ENCODE measurements at regions not wholly inside any gene's neighbourhood (a gene's known extent, or its start where the extent isn't known, plus 50 kb on each side); places are given as distances from the start of the nearest gene placed in this dataset.

- H3K79me1 ChIP-seq (ENCODE audit: low read depth in 1 of 2, low read length in 2 of 2), result no peaks in the 10 kb centered on the region
- dilution Hi-C loops (cut with HindIII; ENCODE audit: low sequenced_read_pairs, unreplicated experiment), result no loop called here
- no peak overlapping the region for H3K23ac ChIP-seq (ENCODE audit: low read depth, low read length)
- no peak for TF ChIP-seq CHD1 (IDR thresholded peaks at IDR 0.05; ENCODE audit: low read depth, low read length)
- no peak for TF ChIP-seq FOS (IDR thresholded peaks at IDR 0.05; ENCODE audit: low read depth, low read length)
- TF ChIP-seq RCOR1 (IDR thresholded peaks at IDR 0.05; ENCODE audit: insufficient replicate concordance, low read length), result no peak
- TF ChIP-seq CTCF (conservative IDR thresholded peaks at IDR 0.05; ENCODE audit: low read depth, low read length), result no peak
- TF ChIP-seq MAFK (IDR thresholded peaks at IDR 0.05; ENCODE audit: low read depth, low read length), result no peak
- no peak overlapping the region for H3K27ac ChIP-seq (ENCODE audit: insufficient read depth, low read length)
- H2BK5ac ChIP-seq (ENCODE audit: low read depth, low read length, poor library complexity, severe bottlenecking), result no peak overlapping the region
- no peak overlapping the region for H2BK120ac ChIP-seq (ENCODE audit: low read depth, low read length)
- H3K4me3 ChIP-seq (ENCODE audit: insufficient read depth, low read depth, low read length), result no peak overlapping the region
- H2BK15ac ChIP-seq (ENCODE audit: low read depth, low read length), result no peak overlapping the region
- H3K9me3 ChIP-seq (ENCODE audit: control insufficient read depth, insufficient read depth, low read length), result peaks cover 2% of the 10 kb centered on the region; the same call in 1 of the 2 replicates
- H3K4me1 ChIP-seq (ENCODE audit: control insufficient read depth, insufficient read depth, low read length), result no peaks in the 10 kb centered on the region
- H4K20me1 ChIP-seq (ENCODE audit: insufficient read depth, low read length), result no peaks in the 10 kb centered on the region
- H4K91ac ChIP-seq (ENCODE audit: insufficient read depth, low read depth, low read length), result no peak overlapping the region
- POLR2A ChIA-PET (ENCODE audit: unreplicated experiment), result no interaction called here
- H2AK9ac ChIP-seq (replicated peaks; ENCODE audit: low read depth, low read length, poor library complexity), result no peak overlapping the region
- in situ Hi-C loops (cut with MboI; ENCODE audit: low sequenced_read_pairs), result no loop called here
- no peaks in the 10 kb centered on the region for H3K36me3 ChIP-seq (ENCODE audit: control insufficient read depth, insufficient read depth, low read length)
- CTCF ChIA-PET, result no interaction called here
- H3K56ac ChIP-seq (ENCODE audit: extremely low read depth, insufficient read depth, low read length), result no peak overlapping the region
- no peak overlapping the region for H4K8ac ChIP-seq (ENCODE audit: low read depth in 2 of 2, low read length in 2 of 2)
- no peak overlapping the region for H2BK20ac ChIP-seq (ENCODE audit: low read depth, low read length)
- H2AK5ac ChIP-seq (ENCODE audit: low read depth, low read length), result no peak overlapping the region
- H3K9ac ChIP-seq (ENCODE audit: low read depth, low read length), result no peak overlapping the region
- WGBS, 2 experiments (ENCODE audit: extremely low coverage in 2 of 2, insufficient read length in 1 of 2), result 83% methylated on average over 2 of the region's 12 CpGs; no CpG with 5 or more reads in 1 of the 2 experiments
- intact Hi-C loops (cut with micrococcal nuclease), result no loop called here
- H4K5ac ChIP-seq (ENCODE audit: low read depth, low read length), result no peak overlapping the region
- H3K27me3 ChIP-seq (ENCODE audit: control insufficient read depth, insufficient read depth, low read length), result no peaks in the 10 kb centered on the region
- ATAC-seq (ENCODE audit: low read depth) (no peak), DNase-seq (no peak)
- H2AFZ ChIP-seq (replicated peaks; ENCODE audit: low read length, poor library complexity), result no peak overlapping the region
- H3K14ac ChIP-seq (replicated peaks; ENCODE audit: low read depth, low read length), result no peak overlapping the region
- no peak overlapping the region for H3K4me2 ChIP-seq (ENCODE audit: low read depth, low read length)
- no peak overlapping the region for H3K4ac ChIP-seq (ENCODE audit: low read depth, low read length)
- no TSS peak for BruUV-seq (replicated peaks)
- H3K9me1 ChIP-seq (ENCODE audit: insufficient read depth, low read length), result no peaks in the 10 kb centered on the region
- H3K18ac ChIP-seq (ENCODE audit: low read depth, low read length), result no peak overlapping the region
These were observed 154.8 kb downstream of the SALL1 start for GRCh38 chr16:50996166-50996829.

Measured in IMR-90 (cell line).